ENCODE measurements at regions not wholly inside any gene's neighbourhood (a gene's known extent, or its start where the extent isn't known, plus 50 kb on each side); places are given as distances from the start of the nearest gene placed in this dataset.

GRCh38 chr12:113634982-113635381 lies 163.3 kb upstream of the LHX5 start:
- TF ChIP-seq CTCF (IDR thresholded peaks at IDR 0.05) (no peak), POLR2AphosphoS5 (IDR thresholded peaks at IDR 0.05) (no peak)
